ENCODE measurements at regions not wholly inside any gene's neighbourhood (a gene's known extent, or its start where the extent isn't known, plus 50 kb on each side); places are given as distances from the start of the nearest gene placed in this dataset.

- POLR2A ChIA-PET: no interaction called here
- dilution Hi-C loops (cut with MboI; ENCODE audit: extremely low pct_ligation_motif_present, low sequenced_read_pairs): no loop called here
- Histone ChIP-seq H4K20me1 (replicated peaks; ENCODE audit: control insufficient read depth, extremely low read depth, insufficient read depth, low read length) (no peaks in the 10 kb centered on the region), H3K9me1 (replicated peaks; ENCODE audit: control insufficient read depth, extremely low read depth, insufficient read depth, low read length) (no peaks in the 10 kb centered on the region), H3K9me3 (replicated peaks; ENCODE audit: control insufficient read depth, insufficient read depth, low read length) (no peaks in the 10 kb centered on the region), H3K36me3 (ENCODE audit: control insufficient read depth in 2 of 2, extremely low read depth in 1 of 2, insufficient read depth in 2 of 2, low read length in 2 of 2) (no peaks in the 10 kb centered on the region), H2AFZ (ENCODE audit: low read depth, low read length) (no peak overlapping the region), H3K27ac (ENCODE audit: insufficient read depth, low read depth, low read length) (no peak overlapping the region), H3K79me2 (ENCODE audit: control insufficient read depth, insufficient read depth, low read length) (no peaks in the 10 kb centered on the region), H3K27me3 (ENCODE audit: control insufficient read depth in 2 of 2, insufficient read depth in 2 of 2, low read length in 2 of 2) (no peaks in the 10 kb centered on the region), H3K9ac (replicated peaks; ENCODE audit: extremely low read depth, insufficient read depth, low read length) (no peak overlapping the region), H3K4me3 (replicated peaks in 1 of 3; ENCODE audit: insufficient read depth in 1 of 3, low read depth in 1 of 3, low read length in 3 of 3) (no peak overlapping the region), H3K4me1 (ENCODE audit: control insufficient read depth, extremely low read depth, insufficient read depth, low read length) (no peaks in the 10 kb centered on the region), H3K4me2 (ENCODE audit: insufficient read depth, low read length) (no peak overlapping the region)
- TF ChIP-seq, protein P1, sequence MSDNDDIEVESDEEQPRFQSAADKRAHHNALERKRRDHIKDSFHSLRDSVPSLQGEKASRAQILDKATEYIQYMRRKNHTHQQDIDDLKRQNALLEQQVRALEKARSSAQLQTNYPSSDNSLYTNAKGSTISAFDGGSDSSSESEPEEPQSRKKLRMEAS (IDR thresholded peaks at IDR 0.05; ENCODE audit: insufficient read depth, insufficient read length): no peak
- TF ChIP-seq, protein P2, sequence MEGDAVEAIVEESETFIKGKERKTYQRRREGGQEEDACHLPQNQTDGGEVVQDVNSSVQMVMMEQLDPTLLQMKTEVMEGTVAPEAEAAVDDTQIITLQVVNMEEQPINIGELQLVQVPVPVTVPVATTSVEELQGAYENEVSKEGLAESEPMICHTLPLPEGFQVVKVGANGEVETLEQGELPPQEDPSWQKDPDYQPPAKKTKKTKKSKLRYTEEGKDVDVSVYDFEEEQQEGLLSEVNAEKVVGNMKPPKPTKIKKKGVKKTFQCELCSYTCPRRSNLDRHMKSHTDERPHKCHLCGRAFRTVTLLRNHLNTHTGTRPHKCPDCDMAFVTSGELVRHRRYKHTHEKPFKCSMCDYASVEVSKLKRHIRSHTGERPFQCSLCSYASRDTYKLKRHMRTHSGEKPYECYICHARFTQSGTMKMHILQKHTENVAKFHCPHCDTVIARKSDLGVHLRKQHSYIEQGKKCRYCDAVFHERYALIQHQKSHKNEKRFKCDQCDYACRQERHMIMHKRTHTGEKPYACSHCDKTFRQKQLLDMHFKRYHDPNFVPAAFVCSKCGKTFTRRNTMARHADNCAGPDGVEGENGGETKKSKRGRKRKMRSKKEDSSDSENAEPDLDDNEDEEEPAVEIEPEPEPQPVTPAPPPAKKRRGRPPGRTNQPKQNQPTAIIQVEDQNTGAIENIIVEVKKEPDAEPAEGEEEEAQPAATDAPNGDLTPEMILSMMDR (IDR thresholded peaks at IDR 0.05; ENCODE audit: extremely low read depth in 1 of 2, insufficient read depth in 1 of 2, low read depth in 1 of 2, low read length in 2 of 2): no peak
- no peak for TF ChIP-seq POLR2A (IDR thresholded peaks at IDR 0.05; ENCODE audit: low read depth, low read length)
- no peak for TF ChIP-seq FOS (IDR thresholded peaks at IDR 0.05; ENCODE audit: borderline replicate concordance, insufficient read depth, low read length)
- no peak for TF ChIP-seq MYC (IDR thresholded peaks at IDR 0.05; ENCODE audit: low read depth, low read length)
- TF ChIP-seq POLR2AphosphoS5 (IDR thresholded peaks at IDR 0.05; ENCODE audit: insufficient read depth, low read depth, low read length): no peak
- no peak for TF ChIP-seq JUN (IDR thresholded peaks at IDR 0.05; ENCODE audit: borderline replicate concordance, insufficient read depth, insufficient read length, low read depth)
- no peak for TF ChIP-seq GATA2 (IDR thresholded peaks at IDR 0.05; ENCODE audit: insufficient read depth, insufficient read length, low read depth, low read length)
- CTCF ChIA-PET: no interaction called here
- BruUV-seq (replicated peaks): no TSS peak
- DNase-seq (ENCODE audit: low read depth, low spot score) (no peak), FAIRE-seq (no peak)
- intact Hi-C loops (cut with micrococcal nuclease): no loop called here
Observed at GRCh38 chr10:83701799-83702198, 437.5 kb upstream of the GHITM start.

Data from endothelial cell of umbilical vein (primary cell).